DND-41 (cell line): ENCODE measurements at regions not wholly inside any gene's neighbourhood (a gene's known extent, or its start where the extent isn't known, plus 50 kb on each side); places are given as distances from the start of the nearest gene placed in this dataset.

Source experiments
- ATAC-seq: fragments of 200-7000 bp; cut with Tn5 transposase; 3 replicates; pipeline ENCODE4 v1.9.1; 2021; ENCODE audit warnings: low read depth; ENCODE audit not compliant: insufficient read depth
- DNase-seq: peaks from one replicate; pipeline ENCODE4 v3.0.0-alpha.2; 2020
- H2AFZ ChIP-seq: 2 replicates; pipeline ENCODE4 v1.6.0; 2012; ENCODE audit warnings: low read depth, low read length
- H3K27ac ChIP-seq: 2 replicates; pipeline ENCODE4 v1.5.1; 2012; ENCODE audit warnings: low read length, inconsistent platforms
- H3K27me3 ChIP-seq: fragments of 200-600 bp; sonication (generic); 2 replicates; pipeline ENCODE4 v1.6.0; 2012; ENCODE audit warnings: low read length, mild to moderate bottlenecking, inconsistent platforms; ENCODE audit not compliant: insufficient read depth, poor library complexity
- H3K36me3 ChIP-seq: 2 replicates; pipeline ENCODE4 v1.5.1; 2012; ENCODE audit warnings: low read length, inconsistent platforms; ENCODE audit not compliant: insufficient read depth
- H3K4me1 ChIP-seq: 2 replicates; pipeline ENCODE4 v1.5.1; 2012; ENCODE audit warnings: mild to moderate bottlenecking, low read length; ENCODE audit not compliant: insufficient read depth
- H3K4me2 ChIP-seq: 2 replicates; pipeline ENCODE4 v1.6.0; 2012; ENCODE audit warnings: mild to moderate bottlenecking, moderate library complexity, low read length, inconsistent platforms; ENCODE audit not compliant: insufficient read depth
- H3K4me3 ChIP-seq, 2 experiments: fragments of 200-600 bp in 1 of 2; shearing (Covaris generic) in 1 of 2; 2 replicates each; pipeline ENCODE4 v1.5.1; 2012 to 2016; ENCODE audit warnings: inconsistent platforms in 2 of 2, low read length in 2 of 2, mild to moderate bottlenecking in 2 of 2, low read depth in 1 of 2, moderate library complexity in 1 of 2
- H3K79me2 ChIP-seq: 2 replicates; pipeline ENCODE4 v1.6.0; 2012; ENCODE audit warnings: low read length, inconsistent platforms; ENCODE audit not compliant: insufficient read depth
- H3K9ac ChIP-seq: 2 replicates; pipeline ENCODE4 v1.6.0; 2012; ENCODE audit warnings: low read depth, mild to moderate bottlenecking, inconsistent platforms, low read length, moderate library complexity
- H3K9me3 ChIP-seq: 2 replicates; pipeline ENCODE4 v1.5.1; 2012; ENCODE audit warnings: low read length, moderate library complexity, mild to moderate bottlenecking, inconsistent platforms; ENCODE audit not compliant: insufficient read depth, severe bottlenecking
- H4K20me1 ChIP-seq: 2 replicates; pipeline ENCODE4 v1.6.0; 2012; ENCODE audit warnings: low read length; ENCODE audit not compliant: insufficient read depth
- CTCF ChIP-seq: IDR thresholded peaks from 2 replicates; pipeline ENCODE4 v1.5.1; 2012; ENCODE audit warnings: borderline replicate concordance, low read length, moderate library complexity, mild to moderate bottlenecking; ENCODE audit not compliant: poor library complexity, severe bottlenecking; ENCODE audit errors: extremely low read depth
- EZH2 ChIP-seq: IDR thresholded peaks from 3 replicates; pipeline ENCODE4 v1.6.1; 2012; ENCODE audit warnings: borderline replicate concordance, low read depth, mild to moderate bottlenecking, moderate library complexity, low read length, inconsistent platforms; ENCODE audit not compliant: severe bottlenecking

- H3K4me2 ChIP-seq = no peak overlapping the region
- no peak overlapping the region for H3K9ac ChIP-seq
- H3K4me1 ChIP-seq = no peaks in the 10 kb centered on the region
- H3K27ac ChIP-seq = no peak overlapping the region
- no peaks in the 10 kb centered on the region for H3K27me3 ChIP-seq
- TF ChIP-seq EZH2 (no peak), CTCF (no peak)
- no peak overlapping the region for H3K4me3 ChIP-seq
- ATAC-seq = no peak
- H2AFZ ChIP-seq = no peak overlapping the region
- DNase-seq = no peak
- no peaks in the 10 kb centered on the region for H3K9me3 ChIP-seq
- H4K20me1 ChIP-seq = no peaks in the 10 kb centered on the region
- no peaks in the 10 kb centered on the region for H3K79me2 ChIP-seq
- no peaks in the 10 kb centered on the region for H3K36me3 ChIP-seq
These were observed 326.9 kb downstream of the UBE3D start for GRCh38 chr6:82738773-82739172.

- no peaks in the 10 kb centered on the region for H4K20me1 ChIP-seq
- H3K79me2 ChIP-seq = no peaks in the 10 kb centered on the region
- no peak overlapping the region for H2AFZ ChIP-seq
- H3K4me1 ChIP-seq = no peaks in the 10 kb centered on the region
- ATAC-seq (no peak), DNase-seq (no peak)
- H3K4me2 ChIP-seq = no peak overlapping the region
- H3K4me3 ChIP-seq = no peak overlapping the region
- no peaks in the 10 kb centered on the region for H3K36me3 ChIP-seq
- no peak overlapping the region for H3K27ac ChIP-seq
- H3K9ac ChIP-seq = no peak overlapping the region
- no peaks in the 10 kb centered on the region for H3K27me3 ChIP-seq
- H3K9me3 ChIP-seq = no peaks in the 10 kb centered on the region
- no peak for TF ChIP-seq CTCF
- no peak for TF ChIP-seq EZH2
These were observed 326.3 kb downstream of the UBE3D start for GRCh38 chr6:82739303-82739702.

DNA sequence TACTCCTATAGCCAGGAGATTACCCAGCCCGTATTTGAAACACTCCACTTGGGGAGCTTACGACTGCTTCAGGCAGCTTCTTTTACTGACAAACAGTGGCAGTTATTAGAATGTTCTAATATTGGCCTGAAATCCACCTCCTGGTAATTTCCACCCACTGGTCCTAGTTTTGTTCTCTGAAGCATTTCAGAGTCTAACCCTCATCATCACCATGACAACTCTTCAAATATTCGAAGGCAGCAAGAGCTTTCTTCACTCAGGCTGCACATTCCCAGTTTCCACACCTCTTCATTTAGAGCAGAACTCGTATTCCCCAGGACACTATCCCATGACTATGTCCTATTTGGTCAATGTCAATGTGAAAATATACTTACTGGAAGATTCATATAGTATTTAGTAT lies 325.6 kb downstream of the UBE3D start:
- no peak overlapping the region for H3K9ac ChIP-seq

More for the DNA sequence above, 325.6 kb downstream of the UBE3D start:
- Histone ChIP-seq H3K36me3 (no peaks in the 10 kb centered on the region), H2AFZ (no peak overlapping the region), H3K4me1 (no peaks in the 10 kb centered on the region), H4K20me1 (no peaks in the 10 kb centered on the region), H3K9me3 (no peaks in the 10 kb centered on the region), H3K4me2 (no peak overlapping the region), H3K27ac (no peak overlapping the region), H3K27me3 (no peaks in the 10 kb centered on the region), H3K4me3 (no peak overlapping the region), H3K79me2 (no peaks in the 10 kb centered on the region)
- no peak for ATAC-seq
- TF ChIP-seq CTCF (no peak), EZH2 (no peak)
- DNase-seq = no peak
